A549 (cell line): ENCODE measurements at regions not wholly inside any gene's neighbourhood (a gene's known extent, or its start where the extent isn't known, plus 50 kb on each side); places are given as distances from the start of the nearest gene placed in this dataset.
A peak's percentile ranks its signal among the peaks of the same experiment; 100 is the strongest.

Experiments used
- ATAC-seq, 2 experiments: fragments of 200-7000 bp in 1 of 2; fragments of >200 bp in 1 of 2; cut with Nextera tagmentation in 1 of 2; cut with Tn5 transposase in 1 of 2; 3 replicates each; pipeline versions ENCODE4 v1.8.0 to v1.9.1; 2018 to 2020; ENCODE audit warnings: mild to moderate bottlenecking in 1 of 2, moderate library complexity in 1 of 2
- CTCF ChIA-PET: fragments of 300-600 bp; sonication (Branson Sonifier 250); formaldehyde crosslinking; extraction: SDS; loops from one replicate; lab custom pipeline; 2021; ENCODE audit warnings: antibody characterized with exemption, inconsistent platforms; lab: Yijun Ruan, JAX
- POLR2A ChIA-PET: fragments of 350-600 bp; formaldehyde crosslinking; extraction: SDS; loops from one replicate; lab custom pipeline; 2021; ENCODE audit warnings: antibody characterized with exemption, inconsistent platforms; lab: Yijun Ruan, JAX
- DNase-seq, 2 experiments: peaks; one replicate each; pipeline versions ENCODE4 v3.0.0 to v3.0.0-alpha.2; 2011 to 2016; ENCODE audit warnings: low read depth in 1 of 2, low spot score in 1 of 2
- FAIRE-seq: peaks from 2 replicates; lab custom pipeline; 2011; peaks lifted over from hg19 to GRCh38; lab: Jason Lieb, UNC
- H3K27ac ChIP-seq, 2 experiments: fragments of >200 bp; sonication (Bioruptor Twin); formaldehyde crosslinking; 3 replicates each; pipeline ENCODE4 v1.5.1; 2016 to 2017
- H3K4me1 ChIP-seq: fragments of >200 bp; sonication (Bioruptor Twin); formaldehyde crosslinking; 3 replicates; pipeline ENCODE4 v1.6.1; 2016
- H3K4me2 ChIP-seq: fragments of >200 bp; sonication (Bioruptor Twin); formaldehyde crosslinking; 3 replicates; pipeline ENCODE4 v1.6.1; 2016
- H3K4me3 ChIP-seq: fragments of >200 bp; sonication (Bioruptor Twin); formaldehyde crosslinking; 3 replicates; pipeline ENCODE4 v1.5.1; 2016
- H3K9me3 ChIP-seq: fragments of >200 bp; sonication (Bioruptor Twin); formaldehyde crosslinking; 3 replicates; pipeline ENCODE4 v1.6.1; 2016
- CHD4 ChIP-seq: fragments of 200-600 bp; sonication (generic); IDR thresholded peaks from 2 replicates; pipeline ENCODE4 v1.6.1; 2016; ENCODE audit warnings: antibody characterized with exemption, mild to moderate bottlenecking, borderline replicate concordance
- EHF ChIP-seq: fragments of 250-450 bp; sonication (Bioruptor Pico); IDR thresholded peaks from 2 replicates; pipeline ENCODE4 v1.5.0; 2020; ENCODE audit warnings: mild to moderate bottlenecking
- ESRRA ChIP-seq: fragments of 150-350 bp; IDR thresholded peaks from 2 replicates; pipeline ENCODE4 v1.6.1; 2014; ENCODE audit warnings: mild to moderate bottlenecking, low read length, borderline replicate concordance
- FOXS1 ChIP-seq: fragments of 250-450 bp; sonication (Bioruptor Pico); IDR thresholded peaks from 2 replicates; pipeline ENCODE4 v1.5.0; 2020; ENCODE audit warnings: mild to moderate bottlenecking, moderate library complexity
- GATA3 ChIP-seq: IDR thresholded peaks from 2 replicates; pipeline ENCODE4 v1.6.1; 2012; ENCODE audit warnings: borderline replicate concordance
- JUN ChIP-seq, 2 experiments: fragments of >200 bp; sonication (Bioruptor Twin); formaldehyde crosslinking; IDR thresholded peaks; 2 replicates in 1 of 2; 3 replicates in 1 of 2; pipeline ENCODE4 v1.6.1; 2016 to 2017
- JUNB ChIP-seq: fragments of >200 bp; sonication (Bioruptor Twin); formaldehyde crosslinking; IDR thresholded peaks from 2 replicates; pipeline ENCODE4 v1.6.1; 2016
- MAZ ChIP-seq: fragments of 150-350 bp; IDR thresholded peaks from 2 replicates; pipeline ENCODE4 v1.6.1; 2014; ENCODE audit warnings: antibody characterized with exemption, low read depth, low read length, borderline replicate concordance
- PHF8 ChIP-seq: fragments of 200-600 bp; sonication (generic); IDR thresholded peaks from 2 replicates; pipeline ENCODE4 v1.6.1; 2016; ENCODE audit warnings: low read depth, mild to moderate bottlenecking, antibody characterized with exemption, moderate library complexity, borderline replicate concordance
- RCOR1 ChIP-seq: fragments of 150-350 bp; IDR thresholded peaks from 2 replicates; pipeline ENCODE4 v1.6.1; 2014; ENCODE audit warnings: antibody characterized with exemption, low read length, low read depth
- RFX5 ChIP-seq: fragments of 450-650 bp; IDR thresholded peaks from 2 replicates; pipeline ENCODE4 v1.7.1; 2014; ENCODE audit warnings: antibody characterized with exemption, mild to moderate bottlenecking, moderate library complexity
- RNF2 ChIP-seq: fragments of 200-600 bp; sonication (generic); IDR thresholded peaks from 2 replicates; pipeline ENCODE4 v1.6.1; 2016; ENCODE audit warnings: low read depth, mild to moderate bottlenecking, antibody characterized with exemption, moderate library complexity, borderline replicate concordance
- ZNF302 ChIP-seq: fragments of 250-450 bp; sonication (Bioruptor Pico); IDR thresholded peaks from 2 replicates; pipeline ENCODE4 v1.9.0; 2021; ENCODE audit warnings: inconsistent platforms, mild to moderate bottlenecking, moderate library complexity
- ZSCAN20 ChIP-seq: fragments of 250-450 bp; sonication (Bioruptor Pico); IDR thresholded peaks from 2 replicates; pipeline ENCODE4 v1.8.0; 2022; ENCODE audit warnings: mild to moderate bottlenecking, moderate library complexity
- WGBS: methylation state at CpG from one replicate; pipeline ENCODE4 v1.1.6; 2017; ENCODE audit errors: missing lambda C conversion rate; 5-methylcytosine and 5-hydroxymethylcytosine counted together
- TF ChIP-seq, protein P1 (sequence below): IDR thresholded peaks from 2 replicates; pipeline ENCODE4 v1.6.1; 2012
- TF ChIP-seq, protein P2 (sequence below): fragments of 200-600 bp; sonication (generic); IDR thresholded peaks from 2 replicates; pipeline ENCODE4 v1.6.1; 2016; ENCODE audit warnings: antibody characterized with exemption, mild to moderate bottlenecking, moderate library complexity
- TF ChIP-seq, protein P3 (sequence below): fragments of 250-450 bp; sonication (Bioruptor Pico); IDR thresholded peaks from 2 replicates; pipeline ENCODE4 v1.5.0; 2020; ENCODE audit warnings: low read depth, mild to moderate bottlenecking, moderate library complexity
- TF ChIP-seq, protein P4 (sequence below): fragments of >200 bp; sonication (Bioruptor Twin); formaldehyde crosslinking; IDR thresholded peaks from 3 replicates; pipeline ENCODE4 v1.5.1; 2016
- TF ChIP-seq, protein P5 (sequence below): IDR thresholded peaks from 2 replicates; pipeline ENCODE4 v1.6.1; 2012
- TF ChIP-seq, protein P6 (sequence below): fragments of 150-350 bp; IDR thresholded peaks from 2 replicates; pipeline ENCODE4 v1.6.1; 2014; ENCODE audit warnings: low read depth, mild to moderate bottlenecking, low read length

DNA sequence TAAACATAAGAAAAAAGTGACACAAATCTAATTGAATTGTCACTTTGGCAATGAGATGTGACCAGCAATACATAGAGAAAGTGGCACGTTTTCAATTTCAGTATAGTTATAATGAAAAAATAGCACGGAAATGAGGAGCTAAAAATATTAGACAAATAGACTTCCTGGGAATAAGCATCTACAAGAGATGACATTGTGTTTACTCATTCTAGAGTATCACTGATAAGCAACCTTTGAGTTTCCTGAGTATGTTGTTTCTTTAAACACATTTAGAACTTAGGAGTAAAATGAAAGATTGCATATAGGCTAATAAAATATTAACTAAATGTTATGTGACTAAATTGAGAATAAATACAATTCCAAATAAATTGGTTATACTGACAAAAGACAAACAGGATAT, 207.1 kb upstream of the SLITRK6 start:
- FAIRE-seq: no peak
- DNase-seq: no peak
- POLR2A ChIA-PET: no interaction called here
- no peak for ATAC-seq
- TF ChIP-seq EHF (CRISPR knock-in tag) (no peak), RCOR1 (no peak), GATA3 (no peak), CHD4 (no peak), ZNF302 (CRISPR knock-in tag) (no peak), JUN (IDR thresholded peaks at IDR 0.05) (no peak)
- TF ChIP-seq, protein P1, sequence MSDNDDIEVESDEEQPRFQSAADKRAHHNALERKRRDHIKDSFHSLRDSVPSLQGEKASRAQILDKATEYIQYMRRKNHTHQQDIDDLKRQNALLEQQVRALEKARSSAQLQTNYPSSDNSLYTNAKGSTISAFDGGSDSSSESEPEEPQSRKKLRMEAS: no peak
- TF ChIP-seq, protein P2, sequence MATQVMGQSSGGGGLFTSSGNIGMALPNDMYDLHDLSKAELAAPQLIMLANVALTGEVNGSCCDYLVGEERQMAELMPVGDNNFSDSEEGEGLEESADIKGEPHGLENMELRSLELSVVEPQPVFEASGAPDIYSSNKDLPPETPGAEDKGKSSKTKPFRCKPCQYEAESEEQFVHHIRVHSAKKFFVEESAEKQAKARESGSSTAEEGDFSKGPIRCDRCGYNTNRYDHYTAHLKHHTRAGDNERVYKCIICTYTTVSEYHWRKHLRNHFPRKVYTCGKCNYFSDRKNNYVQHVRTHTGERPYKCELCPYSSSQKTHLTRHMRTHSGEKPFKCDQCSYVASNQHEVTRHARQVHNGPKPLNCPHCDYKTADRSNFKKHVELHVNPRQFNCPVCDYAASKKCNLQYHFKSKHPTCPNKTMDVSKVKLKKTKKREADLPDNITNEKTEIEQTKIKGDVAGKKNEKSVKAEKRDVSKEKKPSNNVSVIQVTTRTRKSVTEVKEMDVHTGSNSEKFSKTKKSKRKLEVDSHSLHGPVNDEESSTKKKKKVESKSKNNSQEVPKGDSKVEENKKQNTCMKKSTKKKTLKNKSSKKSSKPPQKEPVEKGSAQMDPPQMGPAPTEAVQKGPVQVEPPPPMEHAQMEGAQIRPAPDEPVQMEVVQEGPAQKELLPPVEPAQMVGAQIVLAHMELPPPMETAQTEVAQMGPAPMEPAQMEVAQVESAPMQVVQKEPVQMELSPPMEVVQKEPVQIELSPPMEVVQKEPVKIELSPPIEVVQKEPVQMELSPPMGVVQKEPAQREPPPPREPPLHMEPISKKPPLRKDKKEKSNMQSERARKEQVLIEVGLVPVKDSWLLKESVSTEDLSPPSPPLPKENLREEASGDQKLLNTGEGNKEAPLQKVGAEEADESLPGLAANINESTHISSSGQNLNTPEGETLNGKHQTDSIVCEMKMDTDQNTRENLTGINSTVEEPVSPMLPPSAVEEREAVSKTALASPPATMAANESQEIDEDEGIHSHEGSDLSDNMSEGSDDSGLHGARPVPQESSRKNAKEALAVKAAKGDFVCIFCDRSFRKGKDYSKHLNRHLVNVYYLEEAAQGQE: no peak
- TF ChIP-seq, protein P3, sequence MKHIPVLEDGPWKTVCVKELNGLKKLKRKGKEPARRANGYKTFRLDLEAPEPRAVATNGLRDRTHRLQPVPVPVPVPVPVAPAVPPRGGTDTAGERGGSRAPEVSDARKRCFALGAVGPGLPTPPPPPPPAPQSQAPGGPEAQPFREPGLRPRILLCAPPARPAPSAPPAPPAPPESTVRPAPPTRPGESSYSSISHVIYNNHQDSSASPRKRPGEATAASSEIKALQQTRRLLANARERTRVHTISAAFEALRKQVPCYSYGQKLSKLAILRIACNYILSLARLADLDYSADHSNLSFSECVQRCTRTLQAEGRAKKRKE: no peak
- TF ChIP-seq, protein P4, sequence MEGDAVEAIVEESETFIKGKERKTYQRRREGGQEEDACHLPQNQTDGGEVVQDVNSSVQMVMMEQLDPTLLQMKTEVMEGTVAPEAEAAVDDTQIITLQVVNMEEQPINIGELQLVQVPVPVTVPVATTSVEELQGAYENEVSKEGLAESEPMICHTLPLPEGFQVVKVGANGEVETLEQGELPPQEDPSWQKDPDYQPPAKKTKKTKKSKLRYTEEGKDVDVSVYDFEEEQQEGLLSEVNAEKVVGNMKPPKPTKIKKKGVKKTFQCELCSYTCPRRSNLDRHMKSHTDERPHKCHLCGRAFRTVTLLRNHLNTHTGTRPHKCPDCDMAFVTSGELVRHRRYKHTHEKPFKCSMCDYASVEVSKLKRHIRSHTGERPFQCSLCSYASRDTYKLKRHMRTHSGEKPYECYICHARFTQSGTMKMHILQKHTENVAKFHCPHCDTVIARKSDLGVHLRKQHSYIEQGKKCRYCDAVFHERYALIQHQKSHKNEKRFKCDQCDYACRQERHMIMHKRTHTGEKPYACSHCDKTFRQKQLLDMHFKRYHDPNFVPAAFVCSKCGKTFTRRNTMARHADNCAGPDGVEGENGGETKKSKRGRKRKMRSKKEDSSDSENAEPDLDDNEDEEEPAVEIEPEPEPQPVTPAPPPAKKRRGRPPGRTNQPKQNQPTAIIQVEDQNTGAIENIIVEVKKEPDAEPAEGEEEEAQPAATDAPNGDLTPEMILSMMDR: no peak
- TF ChIP-seq, all 56 proteins: peak for 0
- Histone ChIP-seq H3K4me3 (no peak overlapping the region), H3K4me2 (0 out of 3 replicates have a peak overlapping the region, but pooled peaks have one; percentile 9), H3K4me1 (no peaks in the 10 kb centered on the region), H3K9me3 (no peaks in the 10 kb centered on the region), H3K27ac (no peak overlapping the region)
- 4% methylated on average over 2 of the region's 2 CpGs for WGBS
- CTCF ChIA-PET: no interaction called here

DNA sequence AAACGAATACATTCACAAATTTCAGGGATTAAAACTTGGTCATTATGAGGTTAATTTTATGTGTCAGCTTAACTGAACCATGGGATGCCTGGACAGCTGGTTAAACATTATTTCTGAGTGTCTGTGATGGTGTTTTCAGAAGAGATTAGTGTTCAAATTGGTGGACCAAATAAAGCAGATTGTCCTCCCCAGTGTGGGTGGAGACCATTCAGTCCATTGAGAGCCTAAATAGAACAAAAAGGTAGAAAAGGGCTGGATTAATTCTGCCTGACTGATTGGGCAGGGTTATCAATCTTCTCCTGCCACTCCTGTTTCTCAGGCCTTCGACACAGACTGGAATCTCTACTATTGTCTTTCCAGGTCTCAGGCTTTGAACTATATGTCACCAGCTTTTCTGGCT, 203.8 kb upstream of the SLITRK6 start:
- FAIRE-seq (no peak), DNase-seq (no peak), ATAC-seq (no peak)
- H3K4me2 ChIP-seq: no peak overlapping the region
- H3K9me3 ChIP-seq: no peaks in the 10 kb centered on the region
- 7% methylated on average over 2 of the region's 2 CpGs for WGBS
- no peaks in the 10 kb centered on the region for H3K4me1 ChIP-seq
- no peak overlapping the region for H3K27ac ChIP-seq
- ChIA-PET POLR2A (no interaction called here), CTCF (no interaction called here)
- TF ChIP-seq FOXS1 (CRISPR knock-in tag): no peak
- TF ChIP-seq, protein P5, sequence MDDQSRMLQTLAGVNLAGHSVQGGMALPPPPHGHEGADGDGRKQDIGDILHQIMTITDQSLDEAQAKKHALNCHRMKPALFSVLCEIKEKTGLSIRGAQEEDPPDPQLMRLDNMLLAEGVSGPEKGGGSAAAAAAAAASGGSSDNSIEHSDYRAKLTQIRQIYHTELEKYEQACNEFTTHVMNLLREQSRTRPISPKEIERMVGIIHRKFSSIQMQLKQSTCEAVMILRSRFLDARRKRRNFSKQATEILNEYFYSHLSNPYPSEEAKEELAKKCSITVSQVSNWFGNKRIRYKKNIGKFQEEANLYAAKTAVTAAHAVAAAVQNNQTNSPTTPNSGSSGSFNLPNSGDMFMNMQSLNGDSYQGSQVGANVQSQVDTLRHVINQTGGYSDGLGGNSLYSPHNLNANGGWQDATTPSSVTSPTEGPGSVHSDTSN: no peak
- no peak for TF ChIP-seq JUNB
- TF ChIP-seq ZSCAN20 (CRISPR knock-in tag): no peak
- TF ChIP-seq, protein P1: no peak
- no peak overlapping the region for H3K4me3 ChIP-seq

DNA sequence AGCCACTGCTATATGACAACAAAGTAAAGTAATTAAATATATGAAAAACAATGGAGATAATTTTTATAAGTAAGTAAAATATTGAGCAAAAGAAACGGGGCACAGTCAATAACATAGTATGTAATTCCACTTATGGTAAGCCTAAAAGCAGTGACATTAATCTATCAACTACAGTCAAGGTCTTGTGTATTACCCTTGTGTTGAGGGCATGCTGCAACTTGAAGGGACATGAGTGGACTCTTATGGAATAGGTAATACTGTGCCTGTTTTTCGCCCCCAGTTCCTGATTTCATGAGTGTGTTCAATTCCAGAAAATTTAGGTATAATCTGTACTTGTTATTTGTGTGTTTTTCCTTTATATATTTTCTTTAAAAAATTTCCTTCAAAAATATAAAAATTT, 201.3 kb upstream of the SLITRK6 start:
- no peaks in the 10 kb centered on the region for H3K9me3 ChIP-seq
- WGBS: 54% methylated on average over 2 of the region's 2 CpGs
- ChIA-PET CTCF (no interaction called here), POLR2A (no interaction called here)
- no peaks in the 10 kb centered on the region for H3K4me1 ChIP-seq
- ATAC-seq (no peak), FAIRE-seq (no peak), DNase-seq (no peak)
- no peak overlapping the region for H3K4me3 ChIP-seq
- H3K27ac ChIP-seq: no peak overlapping the region
- no peak overlapping the region for H3K4me2 ChIP-seq
- no peak for TF ChIP-seq RFX5
- no peak for TF ChIP-seq PHF8
- TF ChIP-seq MAZ: no peak
- TF ChIP-seq ESRRA: no peak
- TF ChIP-seq, protein P2: no peak
- TF ChIP-seq EHF (CRISPR knock-in tag): no peak
- TF ChIP-seq, protein P6, sequence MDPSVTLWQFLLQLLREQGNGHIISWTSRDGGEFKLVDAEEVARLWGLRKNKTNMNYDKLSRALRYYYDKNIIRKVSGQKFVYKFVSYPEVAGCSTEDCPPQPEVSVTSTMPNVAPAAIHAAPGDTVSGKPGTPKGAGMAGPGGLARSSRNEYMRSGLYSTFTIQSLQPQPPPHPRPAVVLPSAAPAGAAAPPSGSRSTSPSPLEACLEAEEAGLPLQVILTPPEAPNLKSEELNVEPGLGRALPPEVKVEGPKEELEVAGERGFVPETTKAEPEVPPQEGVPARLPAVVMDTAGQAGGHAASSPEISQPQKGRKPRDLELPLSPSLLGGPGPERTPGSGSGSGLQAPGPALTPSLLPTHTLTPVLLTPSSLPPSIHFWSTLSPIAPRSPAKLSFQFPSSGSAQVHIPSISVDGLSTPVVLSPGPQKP: no peak
- no peak for TF ChIP-seq RNF2
